ENCODE measurements at regions not wholly inside any gene's neighbourhood (a gene's known extent, or its start where the extent isn't known, plus 50 kb on each side); places are given as distances from the start of the nearest gene placed in this dataset.

DNA sequence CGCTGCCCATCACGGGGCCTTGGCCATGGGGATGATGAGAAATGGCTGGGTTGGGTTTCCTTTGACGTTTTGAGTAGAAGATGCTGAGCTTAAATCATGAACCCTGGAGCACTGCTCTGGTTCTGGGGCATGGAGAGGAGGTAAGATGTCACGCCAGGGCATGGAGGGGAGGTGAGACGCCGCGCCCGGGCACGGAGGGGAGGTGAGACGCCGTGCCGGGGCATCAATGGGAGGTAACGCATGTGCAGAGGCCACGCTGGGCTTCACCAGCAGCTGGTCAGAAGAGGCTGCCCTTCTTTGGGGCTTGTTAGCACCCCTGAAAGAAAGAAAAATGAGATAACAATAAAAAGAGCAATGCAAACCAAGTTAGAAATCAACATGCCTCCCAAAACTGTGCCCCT is 322.5 kb upstream of the IRX4 start:
- intact Hi-C loops (cut with DNase I), result no loop called here
- TF ChIP-seq, protein P1, sequence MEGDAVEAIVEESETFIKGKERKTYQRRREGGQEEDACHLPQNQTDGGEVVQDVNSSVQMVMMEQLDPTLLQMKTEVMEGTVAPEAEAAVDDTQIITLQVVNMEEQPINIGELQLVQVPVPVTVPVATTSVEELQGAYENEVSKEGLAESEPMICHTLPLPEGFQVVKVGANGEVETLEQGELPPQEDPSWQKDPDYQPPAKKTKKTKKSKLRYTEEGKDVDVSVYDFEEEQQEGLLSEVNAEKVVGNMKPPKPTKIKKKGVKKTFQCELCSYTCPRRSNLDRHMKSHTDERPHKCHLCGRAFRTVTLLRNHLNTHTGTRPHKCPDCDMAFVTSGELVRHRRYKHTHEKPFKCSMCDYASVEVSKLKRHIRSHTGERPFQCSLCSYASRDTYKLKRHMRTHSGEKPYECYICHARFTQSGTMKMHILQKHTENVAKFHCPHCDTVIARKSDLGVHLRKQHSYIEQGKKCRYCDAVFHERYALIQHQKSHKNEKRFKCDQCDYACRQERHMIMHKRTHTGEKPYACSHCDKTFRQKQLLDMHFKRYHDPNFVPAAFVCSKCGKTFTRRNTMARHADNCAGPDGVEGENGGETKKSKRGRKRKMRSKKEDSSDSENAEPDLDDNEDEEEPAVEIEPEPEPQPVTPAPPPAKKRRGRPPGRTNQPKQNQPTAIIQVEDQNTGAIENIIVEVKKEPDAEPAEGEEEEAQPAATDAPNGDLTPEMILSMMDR (IDR thresholded peaks at IDR 0.05), result no peak
- 92 to 94% (median 93%) methylated on average over 14 of the region's 14 CpGs for WGBS, 3 donors
- no peaks in the 10 kb centered on the region for H3K9me3 ChIP-seq
- H3K4me1 ChIP-seq, result no peaks in the 10 kb centered on the region
- DNase-seq (no peak), ATAC-seq (no peak)
- no peak overlapping the region for H3K4me3 ChIP-seq
- H3K27ac ChIP-seq, result no peak overlapping the region
- H3K36me3 ChIP-seq (ENCODE audit: insufficient read depth in 1 of 2, low read depth in 1 of 2), result no peaks in the 10 kb centered on the region
- peaks cover 0 to 7% (median 0%) of the 10 kb centered on the region in 3 donors for H3K27me3 ChIP-seq (ENCODE audit: insufficient read depth in 3 of 3, low read length in 2 of 3)

DNA sequence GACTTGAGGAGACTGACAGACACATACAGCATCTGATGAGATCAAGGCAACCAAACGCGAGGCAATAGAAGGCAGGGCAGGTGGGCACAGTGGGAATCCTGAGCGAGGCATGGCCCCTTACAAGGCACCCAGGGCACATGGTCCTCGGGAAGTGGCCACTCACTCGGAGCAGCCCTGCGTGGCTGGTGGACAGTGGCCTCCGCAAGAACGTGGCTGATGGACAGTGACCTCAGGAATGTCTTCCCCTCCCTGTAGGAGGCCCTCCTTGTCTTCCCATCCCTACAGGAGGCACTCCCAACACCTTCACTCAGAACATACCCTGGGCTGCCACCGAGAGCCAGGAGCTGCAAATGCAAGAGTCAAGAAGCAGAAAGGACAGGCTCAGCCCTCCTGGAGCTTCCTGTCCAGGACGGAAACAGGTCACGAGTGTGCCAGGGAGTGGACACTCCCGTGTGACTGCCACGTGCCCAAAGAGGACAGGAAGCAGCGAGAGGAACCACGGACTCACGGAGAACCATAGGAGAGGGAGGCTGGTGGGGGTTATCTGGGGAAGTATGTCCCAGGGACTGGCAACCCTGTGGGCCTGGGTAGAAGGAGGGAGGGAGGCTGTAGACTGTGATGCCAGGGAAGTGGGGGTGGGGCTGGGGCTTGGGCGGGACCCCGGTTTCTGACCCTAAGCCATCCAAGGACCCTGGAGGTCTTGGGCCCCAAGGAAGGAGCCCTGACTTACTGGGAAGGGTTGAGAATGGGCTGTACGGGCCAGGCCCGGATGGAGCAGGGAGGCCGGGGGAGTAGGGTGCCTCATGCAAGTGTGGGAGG is 321.9 kb upstream of the IRX4 start:
- TF ChIP-seq, protein P1 (IDR thresholded peaks at IDR 0.05), result no peak
- 85 to 87% (median 86%) methylated on average over 21 of the region's 21 CpGs for WGBS, 3 donors
- H3K4me3 ChIP-seq, result no peak overlapping the region
- H3K36me3 ChIP-seq (ENCODE audit: insufficient read depth in 1 of 2, low read depth in 1 of 2), result no peaks in the 10 kb centered on the region
- DNase-seq, result no peak
- peaks cover 0 to 12% (median 0%) of the 10 kb centered on the region in 3 donors for H3K27me3 ChIP-seq (ENCODE audit: insufficient read depth in 3 of 3, low read length in 2 of 3)
- H3K27ac ChIP-seq, result no peak overlapping the region
- intact Hi-C loops (cut with DNase I), result no loop called here
- no peaks in the 10 kb centered on the region for H3K9me3 ChIP-seq
- ATAC-seq, result no peak
- H3K4me1 ChIP-seq, result no peaks in the 10 kb centered on the region

DNA sequence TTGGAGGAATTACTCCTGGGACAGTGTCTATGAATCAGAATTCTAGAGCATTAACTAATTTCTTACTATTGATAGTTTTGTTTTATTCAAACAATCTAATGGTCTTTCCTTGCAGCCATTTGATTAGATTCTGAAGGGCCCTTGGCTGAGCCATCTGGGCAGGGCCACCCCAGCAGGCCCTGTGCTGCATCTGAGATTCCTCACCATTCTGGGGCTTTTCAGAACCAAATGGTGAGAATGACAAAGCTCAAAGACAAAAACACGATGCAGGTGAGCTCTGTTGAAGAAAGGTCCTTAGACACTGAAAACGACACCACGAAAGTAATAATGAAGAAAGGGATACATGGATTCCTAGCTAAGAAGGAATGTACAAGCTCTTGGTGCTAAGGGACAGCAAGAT is 321.0 kb upstream of the IRX4 start:
- no peaks in the 10 kb centered on the region for H3K36me3 ChIP-seq (ENCODE audit: insufficient read depth in 1 of 2, low read depth in 1 of 2)
- intact Hi-C loops (cut with DNase I), result no loop called here
- DNase-seq, result no peak
- no peak for ATAC-seq
- H3K27me3 ChIP-seq (ENCODE audit: insufficient read depth in 3 of 3, low read length in 2 of 3), result peaks cover 0 to 13% (median 0%) of the 10 kb centered on the region in 3 donors
- 54 to 68% (median 67%) methylated on average over 3 of the region's 3 CpGs for WGBS, 3 donors
- H3K4me1 ChIP-seq, result no peaks in the 10 kb centered on the region
- no peak overlapping the region for H3K4me3 ChIP-seq
- H3K27ac ChIP-seq, result no peak overlapping the region
- no peaks in the 10 kb centered on the region for H3K9me3 ChIP-seq
- TF ChIP-seq, protein P1 (IDR thresholded peaks at IDR 0.05), result no peak

DNA sequence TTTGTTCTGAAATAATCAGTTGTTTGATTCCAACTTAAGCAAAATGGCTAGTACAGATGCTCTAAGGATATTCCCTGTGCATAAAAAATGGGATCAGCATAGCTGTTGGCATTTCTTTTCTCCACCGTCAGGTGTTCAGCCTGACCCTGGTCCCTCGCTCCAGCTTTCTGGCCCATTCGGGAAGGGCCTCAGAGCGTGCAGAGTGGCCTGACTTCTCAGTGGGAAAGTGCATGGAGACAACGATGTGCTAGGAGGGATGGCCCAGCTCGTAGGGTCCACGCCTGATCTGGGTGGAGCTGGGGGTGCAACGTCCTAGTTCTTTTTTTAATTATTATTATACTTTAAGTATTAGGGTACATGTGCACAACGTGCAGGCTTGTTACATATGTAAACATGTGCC is 319.1 kb upstream of the IRX4 start:
- intact Hi-C loops (cut with DNase I), result no loop called here
- H3K36me3 ChIP-seq (ENCODE audit: insufficient read depth in 1 of 2, low read depth in 1 of 2), result no peaks in the 10 kb centered on the region
- no peak overlapping the region for H3K4me3 ChIP-seq
- no peaks in the 10 kb centered on the region for H3K4me1 ChIP-seq
- ATAC-seq (no peak), DNase-seq (no peak)
- TF ChIP-seq, protein P1 (IDR thresholded peaks at IDR 0.05), result no peak
- no peak overlapping the region for H3K27ac ChIP-seq
- peaks cover 0 to 25% (median 0%) of the 10 kb centered on the region in 3 donors for H3K27me3 ChIP-seq (ENCODE audit: insufficient read depth in 3 of 3, low read length in 2 of 3)
- no peaks in the 10 kb centered on the region for H3K9me3 ChIP-seq
- WGBS, 3 donors, result 84 to 91% (median 91%) methylated on average over 9 of the region's 9 CpGs

DNA sequence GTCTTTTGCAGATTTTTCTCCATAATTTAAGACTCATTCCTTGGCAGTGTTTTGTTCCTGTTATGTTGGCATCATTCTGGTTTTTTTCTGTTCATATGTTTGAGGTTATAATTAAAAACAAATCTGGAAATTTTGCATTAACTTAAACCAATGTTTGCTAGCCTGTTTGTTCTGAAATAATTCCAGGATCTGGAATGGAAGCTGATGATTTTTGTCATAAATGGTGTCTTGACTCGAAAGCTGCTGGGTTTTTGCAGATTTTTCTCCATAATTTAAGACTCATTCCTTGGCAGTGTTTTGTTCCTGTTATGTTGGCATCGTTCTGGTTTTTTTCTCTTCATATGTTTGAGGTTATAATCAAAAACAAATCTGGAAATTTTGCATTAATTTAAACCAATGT is 318.7 kb upstream of the IRX4 start:
- no peak overlapping the region for H3K27ac ChIP-seq
- no peak overlapping the region for H3K4me3 ChIP-seq
- no peaks in the 10 kb centered on the region for H3K36me3 ChIP-seq (ENCODE audit: insufficient read depth in 1 of 2, low read depth in 1 of 2)
- DNase-seq (no peak), ATAC-seq (no peak)
- WGBS, 3 donors, result 53 to 65% (median 63%) methylated on average over 2 of the region's 2 CpGs
- TF ChIP-seq, protein P1 (IDR thresholded peaks at IDR 0.05), result no peak
- peaks cover 0 to 29% (median 3%) of the 10 kb centered on the region in 3 donors for H3K27me3 ChIP-seq (ENCODE audit: insufficient read depth in 3 of 3, low read length in 2 of 3)
- no peaks in the 10 kb centered on the region for H3K9me3 ChIP-seq
- no peaks in the 10 kb centered on the region for H3K4me1 ChIP-seq
- intact Hi-C loops (cut with DNase I), result no loop called here
